Right ventricle myocardium inferior (tissue), 1 donor: ENCODE measurements at regions not wholly inside any gene's neighbourhood (a gene's known extent, or its start where the extent isn't known, plus 50 kb on each side); places are given as distances from the start of the nearest gene placed in this dataset.
"Not testable (repeated sequence)": the region's sequence is repeated elsewhere in the genome, so short reads cannot be mapped to it uniquely, and the experiment has no call there.

Experiments used
- ATAC-seq: fragments of 200-7000 bp; cut with Tn5 transposase; one replicate; pipeline ENCODE4 v1.9.1; 2020; ENCODE audit warnings: mild to moderate bottlenecking, moderate library complexity
- DNase-seq: peaks from one replicate; pipeline ENCODE4 v3.0.0; 2021; ENCODE audit errors: missing footprints
- intact Hi-C: fragments of 100-400 bp; cut with DNase I; formaldehyde crosslinking; loops from one replicate; pipeline ENCODE4 v1.11.0; 2022
- donor health status: DM: no; HTN: yes; CAD: no; lungs with severe emphysema.

- ATAC-seq, DNase-seq, intact Hi-C loops: not testable (repeated sequence)
Measured at GRCh38 chrX:43451976-43452686, 204.0 kb upstream of the MAOA start.

DNA sequence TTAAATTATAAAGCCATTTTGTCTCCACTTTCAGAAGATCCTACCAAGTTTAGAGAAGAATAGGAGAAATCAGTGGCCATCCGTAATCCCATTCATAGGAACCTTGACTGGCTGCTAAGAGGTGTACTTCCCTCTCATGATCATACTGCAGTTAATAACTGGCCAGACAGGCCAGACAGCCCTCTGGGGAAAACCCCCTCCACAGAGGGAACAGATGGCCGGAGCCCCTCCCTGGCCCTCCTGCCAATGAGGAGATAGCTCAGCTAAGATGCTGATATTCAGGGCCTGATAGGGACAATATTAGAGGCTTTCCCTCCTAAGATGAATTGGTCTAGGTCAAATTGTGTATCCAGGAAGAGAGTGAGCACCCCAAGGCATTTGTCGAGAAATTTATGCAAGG lies 200.0 kb upstream of the MAOA start:
- no peak for DNase-seq
- no peak for ATAC-seq
- intact Hi-C loops = no loop called here

DNA sequence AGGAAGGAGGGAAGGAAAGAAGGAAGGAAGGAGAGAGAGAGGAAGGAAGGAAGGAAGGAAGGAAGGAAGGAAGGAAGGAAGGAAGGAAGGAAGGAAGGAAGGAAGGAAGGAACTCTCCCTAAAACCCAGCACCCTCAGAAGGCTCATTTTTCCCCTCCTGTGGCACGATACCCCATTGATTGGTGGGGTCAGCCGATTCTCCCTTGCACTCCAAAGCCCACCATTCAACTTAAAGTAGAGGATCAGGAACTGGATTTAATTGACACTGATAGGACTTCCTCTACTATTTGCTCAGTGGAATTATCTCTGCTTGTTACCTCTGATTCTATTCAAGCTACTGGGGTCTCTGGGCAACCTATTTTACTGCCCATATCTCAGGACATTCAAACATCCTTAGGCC lies 199.2 kb upstream of the MAOA start:
- DNase-seq (no peak), ATAC-seq (no peak)
- intact Hi-C loops = no loop called here

DNA sequence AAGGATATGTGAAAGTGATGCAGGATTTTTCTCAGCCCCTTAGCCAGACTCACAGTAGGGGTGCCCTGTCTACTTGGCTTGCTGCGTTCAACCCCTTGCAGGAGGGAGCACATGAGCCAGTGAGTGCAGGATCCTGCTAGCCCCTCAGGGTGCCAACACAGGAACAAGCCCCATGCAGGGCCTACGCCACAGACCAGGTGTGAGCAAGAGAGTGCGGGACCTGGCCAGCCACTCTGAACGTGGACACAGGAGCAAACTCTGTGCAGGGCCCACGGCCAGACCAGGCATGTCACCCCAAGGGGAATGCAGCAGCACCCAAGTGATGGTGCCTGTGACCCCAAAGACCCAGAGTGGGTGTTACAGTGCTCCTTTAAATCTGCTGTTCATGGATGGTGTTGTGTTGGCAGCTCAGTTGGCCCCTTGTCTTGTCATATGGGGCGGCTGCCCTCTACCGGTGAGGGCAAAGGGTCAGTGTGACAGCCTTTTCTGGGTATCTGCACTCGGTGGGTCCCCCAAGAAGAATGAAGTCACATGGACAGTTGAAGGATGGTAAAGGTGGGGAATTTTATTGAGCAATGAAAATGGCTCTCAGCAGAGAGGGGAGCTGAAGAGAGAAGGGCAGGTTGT lies 188.4 kb upstream of the MAOA start:
- no peak for ATAC-seq
- no peak for DNase-seq

GRCh38 chrX:43469391-43470054 lies 186.6 kb upstream of the MAOA start:
- no peak for ATAC-seq
- DNase-seq = no peak
- intact Hi-C loops = no loop called here

More for the DNA sequence above, 188.4 kb upstream of the MAOA start:
- intact Hi-C loops = no loop called here

GRCh38 chrX:43474321-43474720 lies 181.8 kb upstream of the MAOA start:
- intact Hi-C loops = no loop called here
- no peak for DNase-seq
- ATAC-seq = no peak

DNA sequence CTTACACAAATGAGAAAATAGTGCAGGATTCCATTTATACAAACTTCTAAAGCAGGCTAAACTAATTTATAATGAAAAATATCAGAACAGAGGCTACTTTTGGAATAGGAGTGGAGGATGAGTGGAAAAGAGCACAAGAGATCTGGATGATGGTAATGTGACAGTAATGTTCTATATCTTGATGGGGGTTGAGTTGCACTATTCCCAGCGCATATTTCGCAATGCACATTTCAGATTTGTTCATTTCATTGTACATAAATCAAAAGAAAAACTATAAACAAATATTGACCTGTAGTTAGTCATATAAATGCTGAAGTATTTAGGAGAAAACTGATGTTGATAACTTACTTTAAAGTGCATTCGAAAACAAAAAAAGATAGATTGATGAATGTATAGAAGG lies 177.0 kb upstream of the MAOA start:
- DNase-seq = no peak
- intact Hi-C loops = no loop called here
- no peak for ATAC-seq

GRCh38 chrX:43479850-43480249 lies 176.2 kb upstream of the MAOA start:
- intact Hi-C loops = no loop called here
- ATAC-seq = no peak
- DNase-seq = no peak

GRCh38 chrX:43481576-43481975 lies 174.5 kb upstream of the MAOA start:
- ATAC-seq = no peak
- no peak for DNase-seq
- intact Hi-C loops = no loop called here

- intact Hi-C loops = no loop called here
- DNase-seq (no peak), ATAC-seq (no peak)
Measured at GRCh38 chrX:43493756-43494155, 162.3 kb upstream of the MAOA start.

DNA sequence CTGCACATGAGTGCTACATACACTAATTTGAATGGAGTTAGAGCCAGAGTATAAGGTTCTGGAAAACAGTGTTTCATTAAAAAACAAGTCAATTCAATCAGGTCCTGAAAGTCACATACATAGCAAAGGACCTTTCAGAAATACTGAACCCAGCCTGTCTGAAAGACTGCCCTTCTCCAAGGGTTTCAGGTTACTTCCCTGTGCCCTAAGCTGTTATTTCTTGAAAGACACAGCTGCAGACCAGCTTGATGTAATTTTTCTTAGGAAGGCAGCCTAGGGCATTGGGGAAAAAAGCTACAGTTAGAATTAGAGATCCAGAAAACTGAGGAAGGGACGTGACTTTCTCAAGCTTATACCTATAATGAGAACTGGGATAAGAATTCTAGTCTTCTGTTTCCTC lies 155.9 kb upstream of the MAOA start:
- DNase-seq (no peak), ATAC-seq (no peak)
- intact Hi-C loops = no loop called here

DNA sequence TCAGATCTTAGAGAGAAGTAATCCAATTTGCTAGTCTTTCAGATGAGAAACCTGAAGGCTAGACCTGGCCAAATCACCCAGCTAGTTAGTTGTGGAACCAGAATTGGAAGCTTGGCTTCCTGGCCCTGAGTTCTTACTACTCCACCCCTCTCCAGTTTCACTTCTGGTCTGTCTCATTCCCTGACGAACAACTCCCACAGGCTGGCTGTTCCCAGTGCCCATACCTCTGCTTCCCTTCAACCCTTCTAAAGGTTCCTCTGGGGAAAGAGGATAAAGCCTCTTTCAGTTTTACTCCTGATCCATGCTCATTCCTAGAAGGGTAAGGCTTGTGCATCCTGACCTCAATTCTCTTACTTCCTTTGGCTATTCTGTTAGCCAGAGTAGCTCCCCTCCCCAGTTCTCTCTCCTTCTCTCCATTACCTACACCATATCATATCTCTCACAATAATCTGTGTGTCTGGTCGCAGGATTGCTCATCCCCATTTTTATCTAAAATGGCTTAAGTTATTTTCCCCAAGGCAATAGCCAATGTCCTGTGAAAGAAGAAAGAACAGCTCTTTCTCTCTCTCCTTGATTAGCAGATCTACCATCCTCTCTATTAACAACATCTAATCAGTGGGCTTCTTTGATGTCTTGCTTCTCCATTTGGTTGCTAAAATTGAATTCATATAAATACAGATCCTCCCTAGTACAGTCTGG lies 155.0 kb upstream of the MAOA start:
- no peak for ATAC-seq

DNA sequence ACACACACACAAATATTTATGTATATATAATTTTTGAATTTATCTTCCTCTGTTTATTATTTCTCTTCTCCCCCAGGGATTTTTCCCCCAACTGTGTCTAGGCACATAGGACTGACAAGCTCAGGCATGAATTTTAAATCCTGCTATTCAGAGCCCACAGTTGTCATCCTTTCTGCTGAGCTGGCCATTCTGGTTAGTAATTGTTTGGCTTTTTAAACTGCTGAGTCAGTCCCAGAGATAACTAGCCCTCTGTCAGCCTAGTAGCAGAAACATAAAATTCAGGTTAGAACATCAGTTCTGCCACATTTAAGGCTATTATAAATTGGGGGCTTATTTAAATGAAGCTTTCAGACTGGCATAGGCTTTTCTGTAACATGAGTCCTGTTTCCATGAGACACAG lies 151.7 kb upstream of the MAOA start:
- DNase-seq = no peak
- ATAC-seq = no peak
- intact Hi-C loops = no loop called here

More for the DNA sequence above, 155.0 kb upstream of the MAOA start:
- intact Hi-C loops = no loop called here
- no peak for DNase-seq

DNA sequence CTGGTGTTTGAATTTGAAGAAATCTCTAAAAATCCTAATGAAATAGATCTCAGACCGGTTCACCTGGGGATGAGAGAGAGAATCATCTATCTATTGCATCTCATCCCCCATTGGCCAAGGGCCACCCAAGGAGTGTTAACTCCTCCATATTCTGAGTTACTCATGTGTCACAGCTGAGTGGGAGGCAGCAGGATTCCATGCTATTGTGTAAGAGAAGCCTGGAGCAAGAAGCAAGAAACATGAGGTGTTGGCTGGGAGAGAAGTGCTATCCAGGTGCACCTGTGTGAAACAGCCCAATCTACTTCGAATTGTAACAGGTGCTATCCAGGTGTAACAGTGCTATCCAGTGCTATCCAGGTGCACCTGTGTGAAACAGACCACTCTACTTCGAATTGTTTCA lies 150.3 kb upstream of the MAOA start:
- intact Hi-C loops = no loop called here
- no peak for DNase-seq
- no peak for ATAC-seq

DNA sequence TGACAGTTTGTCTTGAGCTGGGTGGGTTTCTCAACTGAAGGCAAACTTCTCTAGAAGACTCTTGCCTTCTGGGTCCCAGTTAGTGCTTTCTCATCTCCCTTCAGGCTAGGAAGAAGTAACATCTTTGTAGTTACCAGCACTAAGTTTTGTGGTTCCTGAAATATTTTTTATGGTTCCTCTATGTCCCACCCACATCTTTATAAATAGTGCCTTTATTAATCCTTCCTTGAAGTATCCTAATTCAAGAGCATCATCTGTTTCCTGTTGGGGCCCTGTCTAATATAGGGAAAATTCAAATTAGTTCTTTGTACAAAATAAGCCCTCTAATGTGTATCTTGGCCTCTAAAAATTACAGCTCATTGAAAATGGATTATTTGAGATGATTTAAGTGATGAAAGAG lies 147.4 kb upstream of the MAOA start:
- intact Hi-C loops = no loop called here
- ATAC-seq (no peak), DNase-seq (no peak)

DNA sequence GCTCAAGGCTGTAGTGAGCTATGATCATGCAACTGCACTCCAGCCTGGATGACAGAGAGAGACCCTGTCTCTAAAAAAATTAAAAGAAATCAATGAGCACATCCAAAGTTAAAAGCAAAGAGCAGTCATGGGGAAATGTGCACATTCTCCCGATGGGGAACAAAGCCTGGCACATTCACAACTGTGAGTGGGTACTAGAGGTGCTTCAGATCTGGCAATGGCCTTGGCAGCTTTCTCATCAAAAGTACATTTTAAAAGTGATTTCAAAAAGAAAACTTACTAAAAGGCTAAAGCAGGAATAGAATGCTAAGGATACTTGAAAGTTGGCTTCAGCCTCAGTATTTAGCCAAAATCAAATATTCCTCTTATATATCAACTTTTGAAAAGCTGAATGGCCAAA lies 145.9 kb upstream of the MAOA start:
- intact Hi-C loops = no loop called here
- no peak for DNase-seq
- ATAC-seq = no peak

DNA sequence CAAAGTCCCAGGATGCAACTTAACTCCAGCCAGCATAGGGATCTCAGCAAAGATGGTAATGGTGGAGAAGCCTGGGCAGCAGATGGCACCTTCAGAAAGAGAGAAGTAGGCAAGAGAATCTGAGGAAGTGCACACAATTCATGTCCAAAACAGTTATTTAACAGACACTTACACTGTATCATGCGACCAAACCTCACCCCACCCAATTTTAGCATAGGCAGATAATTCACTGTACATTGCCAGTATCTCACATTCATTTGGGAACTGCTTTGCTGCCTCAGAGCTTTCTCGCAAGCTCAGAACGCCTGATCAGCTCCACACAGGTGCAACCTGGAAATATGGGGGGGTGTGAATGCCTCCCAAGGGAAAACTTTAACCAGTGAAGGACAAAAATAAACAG lies 143.0 kb upstream of the MAOA start:
- intact Hi-C loops = no loop called here

DNA sequence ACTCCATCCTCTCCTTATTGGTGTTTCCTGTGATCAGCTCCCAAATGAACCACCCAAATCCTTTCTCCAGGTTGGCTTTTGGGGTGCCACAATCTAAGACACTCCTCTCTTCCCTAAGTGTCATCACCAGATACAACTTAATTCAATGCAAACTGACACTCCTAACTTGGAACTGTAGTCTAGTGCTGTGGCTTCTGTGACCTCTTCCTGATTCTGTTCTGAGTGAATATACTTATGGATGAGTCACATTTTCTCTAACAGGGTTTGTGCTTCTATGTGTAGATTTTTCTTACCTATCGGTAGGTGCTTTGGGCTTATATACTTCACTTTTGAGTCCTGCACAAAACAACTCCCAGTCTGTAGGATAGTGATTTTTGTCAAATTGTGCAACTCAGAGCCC lies 141.3 kb upstream of the MAOA start:
- intact Hi-C loops = no loop called here
- DNase-seq (no peak), ATAC-seq (no peak)

More for the DNA sequence above, 143.0 kb upstream of the MAOA start:
- ATAC-seq (no peak), DNase-seq (no peak)

GRCh38 chrX:43522582-43522981 lies 133.5 kb upstream of the MAOA start:
- DNase-seq (no peak), ATAC-seq (no peak)
- intact Hi-C loops = no loop called here
